Fibroblast of skin of left biceps (primary cell): ENCODE measurements at regions not wholly inside any gene's neighbourhood (a gene's known extent, or its start where the extent isn't known, plus 50 kb on each side); places are given as distances from the start of the nearest gene placed in this dataset.

Experiments
- DNase-seq, 2 experiments: peaks; one replicate each; pipeline ENCODE4 v3.0.0-alpha.2; 2013; ENCODE audit warnings: low read depth in 2 of 2

DNA sequence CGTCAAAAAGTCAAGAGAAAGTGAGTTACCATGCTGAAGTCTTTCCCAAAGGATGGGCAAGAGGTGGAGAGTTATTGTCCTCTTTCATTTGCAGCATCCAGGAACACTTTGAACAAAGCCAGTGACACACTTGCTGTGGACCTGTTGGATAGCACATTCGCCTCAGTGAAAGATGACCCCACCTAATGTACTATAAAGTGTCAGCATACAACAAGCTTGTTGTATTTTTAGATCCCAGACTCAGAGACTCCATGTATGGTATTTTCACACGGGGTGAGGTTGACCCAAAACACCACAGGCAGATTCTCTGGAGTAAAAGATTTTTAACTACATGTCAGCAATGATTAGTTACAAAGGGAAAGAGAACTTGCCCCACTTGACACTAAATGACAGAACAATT is 273.8 kb downstream of the PTBP2 start:
- DNase-seq, result no peak

DNA sequence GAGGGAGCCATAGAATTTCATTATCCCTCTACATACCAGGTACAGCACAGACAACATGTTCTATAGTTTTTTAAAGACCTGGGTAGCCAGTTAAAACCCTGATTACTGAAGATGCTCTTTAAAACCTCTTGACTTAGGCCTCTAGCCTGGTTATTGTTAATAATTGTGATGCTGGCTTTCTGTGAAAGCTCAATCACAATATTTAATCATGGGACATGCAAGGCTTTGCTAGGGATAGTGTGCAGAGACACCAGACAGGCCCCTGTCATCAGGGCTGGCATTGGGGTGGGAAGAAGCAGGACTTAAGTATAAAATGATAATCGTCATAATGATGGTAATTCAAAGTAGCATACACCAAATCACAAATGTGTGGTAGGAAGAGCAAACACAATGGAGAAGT is 274.4 kb downstream of the PTBP2 start:
- DNase-seq, result no peak

DNA sequence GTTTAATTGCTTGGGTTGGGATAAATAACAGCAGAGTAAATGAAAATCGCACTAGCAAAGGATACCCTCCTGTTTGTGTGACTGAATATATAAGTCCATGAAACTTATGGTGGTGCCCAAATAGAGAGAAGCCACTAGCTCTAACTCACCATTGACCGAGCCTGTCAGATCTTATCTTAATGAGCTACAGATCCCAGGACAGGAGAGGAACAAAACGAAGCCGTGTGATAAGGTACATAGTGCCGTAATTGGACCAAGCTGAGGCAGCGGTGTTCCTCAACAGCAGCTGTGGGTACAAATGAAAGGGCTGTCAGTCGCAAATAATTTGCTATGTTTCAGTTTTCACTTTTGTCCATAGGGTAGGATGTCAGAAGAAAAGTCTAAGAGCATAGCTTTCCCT is 276.1 kb downstream of the PTBP2 start:
- no peak for DNase-seq

DNA sequence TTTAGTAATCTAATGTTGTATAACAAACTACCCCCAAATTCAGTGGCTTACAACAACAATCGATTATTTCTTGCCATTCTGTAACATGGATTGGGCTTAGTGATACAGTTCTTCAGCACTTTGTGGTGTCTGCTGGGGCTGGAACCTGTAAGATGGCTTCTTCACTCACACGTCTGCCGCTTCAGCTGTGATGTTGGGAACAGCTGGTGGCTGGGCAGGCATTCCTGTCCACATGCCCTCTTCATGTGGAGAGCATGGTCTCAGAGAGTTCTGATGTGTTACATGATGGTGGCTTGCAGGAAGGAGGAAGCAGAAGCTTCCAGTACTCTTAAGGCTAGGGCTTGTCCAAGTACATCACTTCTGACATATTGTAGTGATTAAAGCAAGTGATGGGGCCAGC is 276.9 kb downstream of the PTBP2 start:
- no peak for DNase-seq

DNA sequence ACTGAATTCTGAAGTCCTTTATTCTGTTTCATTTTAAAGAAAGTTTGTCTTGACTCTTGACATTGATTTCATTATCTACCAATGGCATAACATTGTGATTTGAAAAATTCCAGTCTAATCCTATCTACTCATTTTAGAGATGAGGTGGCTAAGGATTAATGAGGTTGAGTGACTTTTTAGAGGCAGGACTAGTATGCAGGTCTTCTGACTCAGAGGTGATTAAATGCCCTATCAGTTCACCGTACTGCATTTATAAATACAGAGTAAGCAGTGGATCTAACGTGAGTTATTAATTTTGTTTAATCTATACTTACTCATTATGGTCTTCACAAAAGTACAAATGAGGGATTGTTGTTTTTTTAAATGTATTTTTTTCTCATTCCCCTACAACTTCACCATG is 277.6 kb downstream of the PTBP2 start:
- no peak for DNase-seq

DNA sequence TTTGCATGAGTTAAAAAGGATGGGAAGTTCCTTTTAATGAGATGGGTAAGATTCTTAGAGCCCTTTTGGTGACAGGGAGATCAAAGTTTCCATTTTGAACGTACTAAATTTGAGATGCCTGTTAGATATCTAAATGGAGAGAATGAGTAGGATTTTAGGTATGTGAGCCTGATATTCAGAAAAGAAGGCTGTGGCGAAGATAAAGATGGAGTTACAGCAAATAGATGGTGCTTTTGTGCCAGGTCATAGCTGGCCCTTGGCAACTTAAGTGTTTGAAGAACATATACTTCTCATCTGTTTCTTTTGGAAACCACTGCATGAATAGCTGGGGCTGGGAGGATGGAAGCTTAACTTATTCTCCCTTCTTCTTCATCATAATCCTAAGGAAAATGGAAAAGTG is 282.5 kb downstream of the PTBP2 start:
- DNase-seq, result no peak

DNA sequence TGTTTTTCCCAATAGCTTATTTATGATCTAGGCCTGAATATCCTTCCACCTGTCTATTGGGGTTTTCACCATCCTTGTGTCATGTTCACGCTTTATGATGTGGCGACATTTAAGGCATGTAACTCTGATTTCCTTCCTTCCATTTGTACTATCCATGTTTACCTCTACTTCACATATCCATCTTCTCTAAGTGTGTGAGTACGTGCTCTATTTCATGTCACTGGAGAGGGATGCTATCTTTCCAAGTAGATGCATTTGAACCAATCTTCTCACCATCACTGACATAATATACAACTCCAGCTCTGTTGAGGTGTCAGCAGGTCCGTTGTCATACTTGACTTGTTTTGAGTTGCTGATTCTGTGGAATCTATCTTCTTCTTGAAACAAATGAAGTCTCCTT is 283.2 kb downstream of the PTBP2 start:
- no peak for DNase-seq

DNA sequence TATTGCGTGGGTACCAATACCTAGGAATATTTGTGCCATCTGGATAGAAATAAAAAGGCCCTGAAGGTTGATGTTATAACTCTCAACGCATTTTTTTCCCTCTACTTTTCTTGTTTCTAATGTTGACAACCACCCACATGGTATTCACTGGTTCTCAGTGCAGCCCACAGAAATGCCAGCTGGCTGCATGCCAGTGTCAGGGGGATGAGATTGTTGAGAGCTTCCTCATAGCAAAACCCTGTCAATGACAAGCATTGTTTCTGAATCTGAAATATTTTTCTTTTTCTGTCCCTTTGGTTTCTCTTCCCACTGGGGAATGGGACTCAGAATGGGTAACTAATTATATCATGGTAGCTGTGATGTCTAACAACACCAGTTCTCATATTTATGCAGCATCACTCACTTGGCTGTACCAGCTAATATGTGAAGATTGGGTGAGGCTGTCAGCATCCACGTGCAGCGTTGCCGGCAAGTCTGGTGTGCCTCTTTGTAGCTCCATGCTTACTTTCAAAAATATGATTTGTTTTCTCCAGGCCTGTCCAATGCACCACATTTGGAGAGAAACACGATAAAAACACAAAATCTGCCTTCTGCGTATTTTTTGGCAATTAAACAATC is 284.6 kb downstream of the PTBP2 start:
- peak; percentile 62 to 66 for DNase-seq

DNA sequence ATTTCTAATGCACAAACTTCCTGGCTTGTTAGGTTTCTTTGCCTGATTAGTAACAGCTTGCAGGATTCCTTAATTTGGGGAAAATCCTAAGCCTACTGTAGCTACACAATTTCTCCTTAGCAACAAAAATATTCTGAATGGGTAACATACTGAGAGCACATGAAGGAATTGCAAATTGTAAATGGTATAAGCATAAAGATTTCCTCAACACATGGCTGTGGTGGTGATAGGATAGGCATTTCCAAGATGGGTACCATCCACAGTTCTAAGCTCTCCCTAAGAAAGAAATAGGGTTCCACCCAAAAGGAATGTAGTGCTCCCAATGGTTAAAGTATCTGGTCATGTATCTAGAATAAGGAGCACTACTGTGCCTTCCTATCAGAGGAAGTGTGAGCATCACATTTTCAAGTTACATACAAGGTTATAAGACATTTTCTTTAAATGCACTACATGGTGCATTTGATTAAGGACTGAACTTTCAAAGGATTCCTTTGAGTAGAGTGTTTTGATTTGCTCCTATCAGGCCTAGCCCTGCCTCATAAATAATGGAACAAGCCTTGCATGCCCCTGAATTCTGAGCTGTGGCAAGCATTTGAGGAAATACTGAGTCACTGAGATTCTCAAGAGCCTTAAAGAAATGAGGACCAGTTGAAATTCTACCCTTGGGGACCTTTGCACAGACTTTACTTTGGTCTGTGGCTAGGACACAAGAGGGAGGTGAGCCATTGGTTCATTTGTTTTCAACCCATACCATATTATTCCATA is 286.4 kb downstream of the PTBP2 start:
- no peak for DNase-seq

DNA sequence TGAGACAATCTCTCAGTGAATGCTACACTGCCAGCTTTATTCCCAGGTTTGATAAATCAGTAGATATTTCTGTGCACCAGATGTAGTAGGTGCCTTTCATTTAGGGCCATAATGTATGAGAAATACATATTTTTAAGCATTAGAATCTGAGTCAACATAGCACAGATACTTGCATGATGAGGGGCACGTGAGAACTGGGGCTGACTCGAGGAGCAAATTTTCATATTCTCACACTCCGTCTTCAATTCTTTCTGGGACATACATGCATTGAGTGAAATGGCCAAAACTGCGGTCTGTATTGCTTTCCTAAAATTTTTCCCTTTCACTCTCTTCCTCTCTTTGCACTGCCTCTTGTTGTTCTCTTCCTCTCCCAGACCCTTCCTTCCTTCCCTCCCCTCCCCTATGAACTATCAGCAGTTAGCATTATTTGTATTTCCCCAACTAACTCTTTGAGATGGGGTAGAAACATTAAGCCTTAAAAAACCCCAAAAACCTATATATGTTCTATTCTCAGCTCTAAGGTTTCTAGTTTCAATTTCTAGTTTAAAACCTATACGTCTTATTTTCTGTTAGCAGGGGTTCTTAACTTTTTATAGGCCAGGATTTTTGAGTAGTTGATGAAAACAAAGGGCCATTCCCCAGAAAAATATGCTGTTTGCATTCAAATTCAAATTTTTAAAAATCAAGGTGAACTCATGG is 289.1 kb downstream of the PTBP2 start:
- no peak for DNase-seq

DNA sequence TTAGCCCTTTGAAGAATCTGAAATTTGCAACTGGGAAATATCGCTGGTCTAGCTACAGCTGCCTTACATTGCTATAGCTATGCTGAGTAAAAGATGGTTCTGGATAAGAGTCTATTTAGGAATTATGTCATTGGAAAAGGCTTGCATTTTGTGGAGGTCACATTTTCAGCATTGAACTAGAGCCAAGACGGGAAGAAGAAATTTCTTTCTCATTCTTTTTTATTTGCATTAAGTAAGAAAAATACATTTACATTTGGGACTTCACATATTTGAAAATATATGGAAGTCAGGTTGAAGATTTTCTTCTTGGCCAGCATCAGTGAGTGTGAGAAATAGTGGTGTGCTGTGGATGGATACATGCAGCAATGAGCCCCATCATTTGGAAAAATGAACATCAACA is 291.6 kb downstream of the PTBP2 start:
- no peak for DNase-seq

DNA sequence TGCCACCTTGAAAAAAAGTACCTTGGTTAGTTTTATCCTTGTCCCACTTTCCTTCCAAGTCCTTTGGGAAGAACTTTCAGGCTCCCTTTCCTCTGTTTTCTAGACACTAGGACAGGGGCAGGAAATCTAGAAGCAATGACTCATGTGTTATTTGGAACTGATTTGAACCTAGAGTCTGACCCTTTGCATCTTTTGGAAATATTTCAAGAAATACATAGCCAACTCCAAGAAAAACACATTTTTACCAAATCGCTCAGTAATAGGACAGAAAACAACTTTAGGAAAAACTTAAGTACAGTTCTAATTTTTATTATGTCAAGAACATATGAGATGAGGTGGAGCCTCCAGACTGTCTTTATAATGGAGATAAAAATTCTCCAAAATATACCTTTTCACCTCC is 292.4 kb downstream of the PTBP2 start:
- DNase-seq, result peak; percentile 41 to 58

DNA sequence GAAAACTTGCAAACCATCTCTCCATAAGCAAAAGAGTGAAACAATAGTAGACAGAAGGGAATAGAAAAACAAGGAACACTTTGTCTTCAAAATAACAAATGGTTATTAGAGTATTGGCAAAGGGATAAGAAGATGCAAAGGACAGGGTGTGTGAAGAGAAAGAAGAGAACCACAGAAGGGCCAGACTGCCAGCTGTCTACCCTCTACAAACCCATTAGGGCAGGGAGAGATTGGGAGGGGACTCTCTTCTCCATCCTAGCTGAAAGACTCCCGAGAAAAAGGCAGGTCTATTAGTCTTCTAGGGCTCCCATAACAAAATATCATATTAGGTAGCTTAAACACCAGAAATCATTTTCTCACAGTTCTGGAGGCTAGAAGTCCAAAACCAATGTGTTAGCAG is 292.8 kb downstream of the PTBP2 start:
- no peak for DNase-seq

DNA sequence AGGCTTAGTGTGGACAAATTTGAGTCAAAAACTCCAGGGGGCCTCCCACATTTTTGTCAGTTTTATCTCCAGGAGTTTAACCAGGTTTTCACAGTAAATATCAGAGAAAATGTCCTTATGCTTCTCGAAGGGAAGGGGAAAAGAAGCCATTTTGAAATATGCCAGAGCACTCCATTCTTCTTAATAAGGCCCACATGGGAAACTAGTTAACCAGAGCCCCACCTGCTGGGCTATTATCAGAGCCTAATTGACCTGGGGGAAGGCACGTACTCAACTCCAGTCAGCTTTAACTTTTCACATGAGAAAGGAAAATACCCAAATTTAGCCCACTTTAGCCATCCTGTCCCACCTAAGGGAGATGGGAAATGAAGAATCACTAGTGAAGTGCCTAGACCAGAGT is 296.3 kb downstream of the PTBP2 start:
- no peak for DNase-seq
